CD14-positive monocyte (primary cell): ENCODE measurements at regions not wholly inside any gene's neighbourhood (a gene's known extent, or its start where the extent isn't known, plus 50 kb on each side); places are given as distances from the start of the nearest gene placed in this dataset.

ENCODE experiments used
- DNase-seq, 3 donors: peaks; one replicate each; pipeline ENCODE4 v3.0.0-alpha.2; 2011 to 2022
- H2AFZ ChIP-seq: 2 replicates; pipeline ENCODE4 v1.6.0; 2012; ENCODE audit warnings: mild to moderate bottlenecking, low read depth, low read length, inconsistent platforms; ENCODE audit not compliant: insufficient read depth, poor library complexity, severe bottlenecking
- H3K27ac ChIP-seq, 2 donors: 1 replicate in 1 of 2; 2 replicates in 1 of 2; pipeline ENCODE4 v1.5.1; 2012 to 2013; ENCODE audit warnings: low read length in 2 of 2, control low read depth in 1 of 2, inconsistent platforms in 1 of 2, low read depth in 1 of 2, mild to moderate bottlenecking in 1 of 2
- H3K27me3 ChIP-seq, 2 donors: one replicate each; pipeline versions ENCODE4 v1.6.0 to v1.6.1; 2011 to 2013; ENCODE audit warnings: low read length in 2 of 2; ENCODE audit not compliant: control insufficient read depth in 2 of 2, insufficient read depth in 2 of 2
- H3K36me3 ChIP-seq, 2 donors: replicated peaks in 1 of 2; 1 replicate in 1 of 2; 2 replicates in 1 of 2; pipeline versions ENCODE4 v1.5.1 to v1.6.1; 2012 to 2013; ENCODE audit warnings: low read length in 2 of 2, control low read depth in 1 of 2, inconsistent platforms in 1 of 2, mild to moderate bottlenecking in 1 of 2; ENCODE audit not compliant: insufficient read depth in 2 of 2, control insufficient read depth in 1 of 2
- H3K4me1 ChIP-seq, 2 donors: 1 replicate in 1 of 2; 2 replicates in 1 of 2; pipeline versions ENCODE4 v1.5.1 to v1.6.1; 2012 to 2013; ENCODE audit warnings: low read length in 2 of 2, control low read depth in 1 of 2, inconsistent platforms in 1 of 2, mild to moderate bottlenecking in 1 of 2, moderate library complexity in 1 of 2; ENCODE audit not compliant: insufficient read depth in 2 of 2, control insufficient read depth in 1 of 2
- H3K4me2 ChIP-seq: replicated peaks from 2 replicates; pipeline ENCODE3; 2012; ENCODE audit warnings: low read length, moderate library complexity, mild to moderate bottlenecking; ENCODE audit not compliant: poor library complexity, severe bottlenecking; ENCODE audit errors: extremely low read depth
- H3K4me3 ChIP-seq, 3 experiments: fragments of 200-600 bp in 1 of 3; sonication (generic) in 1 of 3; replicated peaks in 1 of 3; 1 replicate in 2 of 3; 2 replicates in 1 of 3; pipeline ENCODE4 v1.5.1; 2011 to 2013; ENCODE audit warnings: low read length in 3 of 3, mild to moderate bottlenecking in 3 of 3, control low read depth in 2 of 3, low read depth in 2 of 3, inconsistent platforms in 1 of 3, moderate library complexity in 1 of 3
- H3K79me2 ChIP-seq: 2 replicates; pipeline ENCODE4 v1.6.0; 2012; ENCODE audit warnings: mild to moderate bottlenecking, control low read depth, inconsistent platforms, low read length, moderate library complexity; ENCODE audit not compliant: insufficient read depth
- H3K9ac ChIP-seq: 2 replicates; pipeline ENCODE4 v1.6.0; 2017; ENCODE audit warnings: low read length, mild to moderate bottlenecking; ENCODE audit not compliant: insufficient read depth, poor library complexity, severe bottlenecking
- H3K9me3 ChIP-seq, 2 donors: replicated peaks in 1 of 2; 1 replicate in 1 of 2; 2 replicates in 1 of 2; pipeline versions ENCODE4 v1.5.1 to v1.6.1; 2012 to 2013; ENCODE audit warnings: low read length in 2 of 2, control low read depth in 1 of 2; ENCODE audit not compliant: control insufficient read depth in 1 of 2, insufficient read depth in 1 of 2
- H4K20me1 ChIP-seq: 2 replicates; pipeline ENCODE4 v1.6.0; 2012; ENCODE audit warnings: mild to moderate bottlenecking, low read length, control low read depth, moderate library complexity; ENCODE audit not compliant: insufficient read depth
- H3K27ac Mint-ChIP-seq, 7 donors: one replicate each; pipeline ENCODE4 v1.8.0; 2020; ENCODE audit warnings: mild to moderate bottlenecking in 7 of 7, mixed read lengths in 7 of 7, moderate library complexity in 6 of 7, inconsistent platforms in 2 of 7
- H3K27me3 Mint-ChIP-seq, 3 donors: one replicate each; pipeline ENCODE4 v1.8.0; 2021 to 2022; ENCODE audit warnings: low read depth in 3 of 3, mild to moderate bottlenecking in 3 of 3, mixed read lengths in 3 of 3, moderate library complexity in 3 of 3, inconsistent platforms in 1 of 3
- H3K36me3 Mint-ChIP-seq, 2 donors: one replicate each; pipeline ENCODE4 v1.8.0; 2020; ENCODE audit warnings: mixed read lengths in 2 of 2, inconsistent platforms in 1 of 2, mild to moderate bottlenecking in 1 of 2
- H3K4me1 Mint-ChIP-seq: one replicate; pipeline ENCODE4 v1.8.0; 2020; ENCODE audit warnings: mild to moderate bottlenecking, mixed read lengths
- H3K4me3 Mint-ChIP-seq, 2 donors: one replicate each; pipeline ENCODE4 v1.8.0; 2020; ENCODE audit warnings: mild to moderate bottlenecking in 2 of 2, mixed read lengths in 2 of 2, moderate library complexity in 1 of 2
- H3K9me3 Mint-ChIP-seq, 7 donors: one replicate each; pipeline ENCODE4 v1.8.0; 2020 to 2022; ENCODE audit warnings: mixed read lengths in 7 of 7, mild to moderate bottlenecking in 6 of 7, moderate library complexity in 6 of 7, inconsistent platforms in 2 of 7
- CTCF ChIP-seq: fragments of 200-600 bp; IDR thresholded peaks from one replicate; pipeline ENCODE4 v1.8.0; 2022; ENCODE audit warnings: antibody characterized with exemption, mild to moderate bottlenecking
- WGBS: methylation state at CpG from one replicate; pipeline ENCODE4 v1.1.5; 2013; ENCODE audit warnings: missing lambda C conversion rate; ENCODE audit not compliant: insufficient coverage; 5-methylcytosine and 5-hydroxymethylcytosine counted together
- intact Hi-C, 2 donors: fragments of 100-400 bp; cut with micrococcal nuclease; formaldehyde crosslinking; loops; one replicate each; pipeline versions ENCODE4 v1.15.0 to v1.15.1; 2023

- no peak overlapping the region for H3K4me2 ChIP-seq
- no peaks in the 10 kb centered on the region for H3K9me3 ChIP-seq
- no peaks in the 10 kb centered on the region for H3K36me3 Mint-ChIP-seq
- no peak overlapping the region for H3K4me3 Mint-ChIP-seq
- H3K9me3 Mint-ChIP-seq = peaks cover 0 to 4% (median 2%) of the 10 kb centered on the region in 7 donors
- no peak overlapping the region for H3K4me3 ChIP-seq
- H3K36me3 ChIP-seq = no peaks in the 10 kb centered on the region
- H2AFZ ChIP-seq = no peak overlapping the region
- H3K27ac Mint-ChIP-seq = no peak overlapping the region
- DNase-seq = no peak
- peaks cover 0 to 4% (median 2%) of the 10 kb centered on the region in 3 donors for H3K27me3 Mint-ChIP-seq
- no peaks in the 10 kb centered on the region for H3K4me1 Mint-ChIP-seq
- intact Hi-C loops = no loop called here
- no peaks in the 10 kb centered on the region for H4K20me1 ChIP-seq
- H3K27ac ChIP-seq = no peak overlapping the region
- 86% methylated on average over 1 of the region's 1 CpG for WGBS
- H3K9ac ChIP-seq = no peak overlapping the region
- no peaks in the 10 kb centered on the region for H3K27me3 ChIP-seq
- TF ChIP-seq CTCF = no peak
- no peaks in the 10 kb centered on the region for H3K79me2 ChIP-seq
- H3K4me1 ChIP-seq = no peaks in the 10 kb centered on the region
These were observed 143.0 kb upstream of the ARHGAP20 start for GRCh38 chr11:110855191-110855590.

GRCh38 chr11:110852921-110853490, 140.8 kb upstream of the ARHGAP20 start:
- Histone ChIP-seq H3K79me2 (no peaks in the 10 kb centered on the region), H4K20me1 (no peaks in the 10 kb centered on the region), H3K4me2 (no peak overlapping the region), H3K9ac (no peak overlapping the region), H2AFZ (no peak overlapping the region), H3K27me3 (no peaks in the 10 kb centered on the region), H3K36me3 (no peaks in the 10 kb centered on the region), H3K9me3 (no peaks in the 10 kb centered on the region), H3K4me3 (no peak overlapping the region), H3K27ac (no peak overlapping the region), H3K4me1 (no peaks in the 10 kb centered on the region)
- Mint-ChIP-seq H3K27me3 (peaks cover 0 to 4% (median 4%) of the 10 kb centered on the region in 3 donors), H3K36me3 (no peaks in the 10 kb centered on the region), H3K27ac (no peak overlapping the region), H3K4me3 (no peak overlapping the region), H3K9me3 (peaks cover 0 to 8% (median 3%) of the 10 kb centered on the region in 7 donors), H3K4me1 (no peaks in the 10 kb centered on the region)
- intact Hi-C loops = no loop called here
- no peak for DNase-seq
- TF ChIP-seq CTCF = no peak
- WGBS = 100% methylated on average over 1 of the region's 3 CpGs
